ENCODE measurements at regions not wholly inside any gene's neighbourhood (a gene's known extent, or its start where the extent isn't known, plus 50 kb on each side); places are given as distances from the start of the nearest gene placed in this dataset.

GRCh38 chr10:118511711-118512110, 83.7 kb downstream of the PRLHR start:
- intact Hi-C loops (cut with micrococcal nuclease; ENCODE audit: unreplicated experiment): no loop called here
- no peak overlapping the region for H3K4me3 ChIP-seq (ENCODE audit: low read depth in 2 of 2, low read length in 2 of 2)
- H3K27me3 ChIP-seq (ENCODE audit: control insufficient read depth, insufficient read depth, low read length): peaks cover 11% of the 10 kb centered on the region
- ChIA-PET POLR2A (no interaction called here), CTCF (interaction anchor here (0.6 kb wide), 1 partner anchor 45 kb away, joined by 3 read pairs; no protein-coding TSS in a partner anchor)
- DNase-seq (ENCODE audit: low read depth, low spot score): no peak
- no peak overlapping the region for H3K27ac ChIP-seq (ENCODE audit: low read length)
- no peaks in the 10 kb centered on the region; the same call in 1 of the 2 replicates for H3K9me3 ChIP-seq (ENCODE audit: control insufficient read depth, insufficient read depth, low read depth, low read length)
- no peaks in the 10 kb centered on the region for H3K4me1 ChIP-seq (ENCODE audit: control insufficient read depth, insufficient read depth, low read length)
- in situ Hi-C loops (cut with HindIII; ENCODE audit: low pct_unique_long_range_greater_than_20kb, low sequenced_read_pairs): no loop called here
- TF ChIP-seq REST (IDR thresholded peaks at IDR 0.05; ENCODE audit: insufficient read depth in 1 of 2, low read depth in 2 of 2, low read length in 1 of 2) (no peak), CTCF (IDR thresholded peaks at IDR 0.05) (no peak), POLR2AphosphoS5 (IDR thresholded peaks at IDR 0.05; ENCODE audit: low read depth, low read length) (no peak), SIN3A (IDR thresholded peaks at IDR 0.05; ENCODE audit: borderline replicate concordance, insufficient read depth, low read depth, low read length) (no peak), TCF7L2 (IDR thresholded peaks at IDR 0.05; ENCODE audit: low read depth, low read length) (no peak)
- no peaks in the 10 kb centered on the region for H3K36me3 ChIP-seq (ENCODE audit: control insufficient read depth, insufficient read depth, low read length)
- no TSS peak for BruUV-seq (replicated peaks)
- ATAC-seq: no peak

- H3K27me3 ChIP-seq (ENCODE audit: control insufficient read depth, insufficient read depth, low read length): peaks cover 7% of the 10 kb centered on the region
- POLR2A ChIA-PET: no interaction called here
- TF ChIP-seq POLR2AphosphoS5 (IDR thresholded peaks at IDR 0.05; ENCODE audit: low read depth, low read length) (no peak), SIN3A (IDR thresholded peaks at IDR 0.05; ENCODE audit: borderline replicate concordance, insufficient read depth, low read depth, low read length) (no peak), REST (IDR thresholded peaks at IDR 0.05; ENCODE audit: insufficient read depth in 1 of 2, low read depth in 2 of 2, low read length in 1 of 2) (no peak), TCF7L2 (IDR thresholded peaks at IDR 0.05; ENCODE audit: low read depth, low read length) (no peak), CTCF (IDR thresholded peaks at IDR 0.05) (no peak)
- no peak overlapping the region for H3K27ac ChIP-seq (ENCODE audit: low read length)
- no peaks in the 10 kb centered on the region for H3K9me3 ChIP-seq (ENCODE audit: control insufficient read depth, insufficient read depth, low read depth, low read length)
- CTCF ChIA-PET: no interaction called here
- DNase-seq (ENCODE audit: low read depth, low spot score): no peak
- no peaks in the 10 kb centered on the region; the same call in 1 of the 2 replicates for H3K36me3 ChIP-seq (ENCODE audit: control insufficient read depth, insufficient read depth, low read length)
- in situ Hi-C loops (cut with HindIII; ENCODE audit: low pct_unique_long_range_greater_than_20kb, low sequenced_read_pairs) (no loop called here), intact Hi-C loops (cut with micrococcal nuclease; ENCODE audit: unreplicated experiment) (no loop called here)
- BruUV-seq (replicated peaks): no TSS peak
- no peak for ATAC-seq
- no peak overlapping the region for H3K4me3 ChIP-seq (ENCODE audit: low read depth in 2 of 2, low read length in 2 of 2)
- no peaks in the 10 kb centered on the region for H3K4me1 ChIP-seq (ENCODE audit: control insufficient read depth, insufficient read depth, low read length)
Observed at GRCh38 chr10:118508863-118509262, 86.6 kb downstream of the PRLHR start.
